ENCODE measurements at regions not wholly inside any gene's neighbourhood (a gene's known extent, or its start where the extent isn't known, plus 50 kb on each side); places are given as distances from the start of the nearest gene placed in this dataset.

DNA sequence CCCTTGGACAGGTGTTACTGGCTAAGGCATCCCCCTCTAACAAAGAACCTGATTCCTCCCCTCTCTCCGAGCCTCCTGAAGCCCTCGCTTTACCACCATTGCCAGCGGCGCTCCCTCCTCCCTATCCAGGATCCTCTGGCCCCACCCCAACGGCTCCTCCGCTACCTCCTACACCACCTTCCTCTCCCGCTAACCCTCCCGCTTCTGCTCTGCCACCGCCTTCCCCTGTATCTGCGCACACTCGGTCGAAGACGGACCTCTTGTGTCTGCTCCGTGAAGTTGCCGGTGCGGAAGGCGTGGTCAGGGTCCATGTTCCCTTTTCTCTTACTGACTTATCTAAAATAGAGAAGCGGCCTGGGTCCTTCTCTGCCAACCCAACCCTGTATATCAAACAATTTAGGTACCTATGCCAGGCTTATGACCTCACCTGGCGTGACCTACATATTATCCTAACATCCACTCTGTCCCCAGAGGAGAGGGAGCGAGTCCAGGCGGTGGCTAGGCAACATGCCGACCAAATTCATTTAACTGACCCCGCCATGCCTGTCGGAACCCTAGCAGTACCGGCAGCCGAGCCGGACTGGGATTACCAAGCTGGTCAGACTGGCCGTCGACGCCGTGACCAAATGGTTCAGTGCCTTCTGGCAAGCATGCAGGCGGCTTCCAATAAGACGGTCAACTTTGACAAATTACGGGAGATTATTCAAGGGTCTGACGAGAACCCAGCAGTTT lies 958.9 kb downstream of the RPA4 start:
- no peak overlapping the region for H3K4me3 ChIP-seq (ENCODE audit: low read depth, low read length)
- no peak for DNase-seq (ENCODE audit: low read depth)
- TF ChIP-seq, protein P1, sequence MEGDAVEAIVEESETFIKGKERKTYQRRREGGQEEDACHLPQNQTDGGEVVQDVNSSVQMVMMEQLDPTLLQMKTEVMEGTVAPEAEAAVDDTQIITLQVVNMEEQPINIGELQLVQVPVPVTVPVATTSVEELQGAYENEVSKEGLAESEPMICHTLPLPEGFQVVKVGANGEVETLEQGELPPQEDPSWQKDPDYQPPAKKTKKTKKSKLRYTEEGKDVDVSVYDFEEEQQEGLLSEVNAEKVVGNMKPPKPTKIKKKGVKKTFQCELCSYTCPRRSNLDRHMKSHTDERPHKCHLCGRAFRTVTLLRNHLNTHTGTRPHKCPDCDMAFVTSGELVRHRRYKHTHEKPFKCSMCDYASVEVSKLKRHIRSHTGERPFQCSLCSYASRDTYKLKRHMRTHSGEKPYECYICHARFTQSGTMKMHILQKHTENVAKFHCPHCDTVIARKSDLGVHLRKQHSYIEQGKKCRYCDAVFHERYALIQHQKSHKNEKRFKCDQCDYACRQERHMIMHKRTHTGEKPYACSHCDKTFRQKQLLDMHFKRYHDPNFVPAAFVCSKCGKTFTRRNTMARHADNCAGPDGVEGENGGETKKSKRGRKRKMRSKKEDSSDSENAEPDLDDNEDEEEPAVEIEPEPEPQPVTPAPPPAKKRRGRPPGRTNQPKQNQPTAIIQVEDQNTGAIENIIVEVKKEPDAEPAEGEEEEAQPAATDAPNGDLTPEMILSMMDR (IDR thresholded peaks at IDR 0.05; ENCODE audit: insufficient read depth, low read length), result no peak

DNA sequence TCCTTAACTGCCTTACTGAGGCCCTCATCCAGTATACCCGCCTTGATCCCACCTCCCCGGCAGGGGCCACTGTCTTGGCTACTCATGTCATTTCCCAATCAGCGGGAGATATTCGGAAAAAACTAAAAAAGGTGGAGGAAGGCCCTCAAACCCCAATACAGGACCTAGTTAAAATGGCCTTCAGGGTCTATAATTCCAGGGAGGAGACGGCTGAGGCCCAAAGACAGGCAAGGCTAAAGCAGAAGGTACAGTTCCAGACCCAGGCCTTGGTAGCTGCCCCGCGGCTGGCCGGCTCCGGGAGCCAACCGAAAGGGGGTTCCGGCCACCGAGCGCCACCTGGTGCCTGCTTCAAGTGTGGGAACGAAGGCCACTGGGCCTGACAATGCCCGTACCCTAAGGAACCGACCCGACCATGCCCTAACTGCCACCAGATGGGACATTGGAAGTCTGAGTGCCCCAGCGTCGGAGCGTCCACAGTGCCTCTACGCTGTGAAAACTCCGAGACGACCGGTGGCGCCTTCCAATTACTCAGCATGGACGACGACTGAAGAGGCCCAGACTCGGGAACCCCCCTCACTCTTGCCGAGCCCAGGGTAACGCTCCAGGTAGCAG lies 959.6 kb downstream of the RPA4 start:
- TF ChIP-seq, protein P1 (IDR thresholded peaks at IDR 0.05; ENCODE audit: insufficient read depth, low read length), result no peak
- no peak for DNase-seq (ENCODE audit: low read depth)
- no peak overlapping the region for H3K4me3 ChIP-seq (ENCODE audit: low read depth, low read length)

DNA sequence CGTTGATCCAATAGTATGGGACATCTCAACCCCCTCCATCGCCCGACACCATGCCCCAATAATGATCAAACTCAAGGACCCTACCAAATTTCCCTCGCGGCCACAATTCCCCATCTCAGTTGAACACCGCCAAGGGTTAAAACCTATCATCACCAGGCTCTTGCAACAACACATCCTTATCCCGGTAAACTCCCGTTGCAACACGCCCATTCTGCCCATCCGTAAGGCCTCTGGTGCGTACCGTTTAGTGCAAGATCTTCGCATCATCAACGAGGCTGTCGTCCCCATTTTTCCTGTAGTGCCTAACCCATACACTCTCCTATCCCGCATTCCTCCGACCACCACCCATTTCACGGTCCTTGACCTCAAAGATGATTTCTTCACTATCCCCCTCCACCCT lies 960.5 kb downstream of the RPA4 start:
- DNase-seq (ENCODE audit: low read depth), result no peak
- TF ChIP-seq, protein P1 (IDR thresholded peaks at IDR 0.05; ENCODE audit: insufficient read depth, low read length), result no peak
- H3K4me3 ChIP-seq (ENCODE audit: low read depth, low read length), result no peak overlapping the region

DNA sequence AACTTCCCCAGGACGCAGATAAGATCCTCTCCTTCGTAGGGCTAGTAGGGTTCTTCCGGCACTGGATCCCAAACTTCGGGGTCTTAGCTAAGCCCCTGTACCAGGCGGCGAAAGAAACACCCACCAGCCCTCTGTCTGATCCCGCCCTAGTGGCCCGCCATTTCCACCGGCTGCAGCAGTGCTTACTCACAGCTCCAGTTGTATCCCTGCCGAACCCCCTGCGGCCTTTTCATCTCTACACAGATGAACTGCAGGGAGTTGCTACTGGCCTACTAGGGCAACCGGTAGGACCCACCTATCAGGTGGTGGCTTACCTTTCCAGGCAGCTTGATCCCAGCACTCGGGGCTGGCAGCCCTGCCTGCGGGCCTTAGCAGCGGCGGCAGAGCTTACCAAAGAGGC lies 961.2 kb downstream of the RPA4 start:
- no peak overlapping the region for H3K4me3 ChIP-seq (ENCODE audit: low read depth, low read length)
- TF ChIP-seq, protein P1 (IDR thresholded peaks at IDR 0.05; ENCODE audit: insufficient read depth, low read length), result no peak
- DNase-seq (ENCODE audit: low read depth), result no peak

DNA sequence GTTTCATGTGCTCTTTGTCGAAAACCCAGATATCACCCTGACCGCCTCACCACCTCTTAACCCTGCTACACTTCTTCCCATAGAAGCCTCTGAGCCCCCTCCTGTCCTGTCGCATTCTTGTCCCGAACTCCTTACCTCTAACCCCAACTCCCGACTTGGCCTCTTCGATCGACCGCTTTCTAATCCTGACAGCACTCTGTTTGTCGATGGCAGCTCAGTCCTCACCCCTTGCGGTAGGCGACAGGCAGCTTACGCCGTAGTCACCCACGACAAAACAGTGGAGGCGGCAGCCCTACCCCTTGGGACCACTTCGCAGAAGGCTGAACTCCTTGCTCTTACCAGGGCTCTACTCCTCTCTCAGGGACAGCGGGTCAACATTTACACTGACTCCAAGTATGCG lies 961.7 kb downstream of the RPA4 start:
- TF ChIP-seq, protein P1 (IDR thresholded peaks at IDR 0.05; ENCODE audit: insufficient read depth, low read length), result no peak
- no peak overlapping the region for H3K4me3 ChIP-seq (ENCODE audit: low read depth, low read length)
- DNase-seq (ENCODE audit: low read depth), result no peak

DNA sequence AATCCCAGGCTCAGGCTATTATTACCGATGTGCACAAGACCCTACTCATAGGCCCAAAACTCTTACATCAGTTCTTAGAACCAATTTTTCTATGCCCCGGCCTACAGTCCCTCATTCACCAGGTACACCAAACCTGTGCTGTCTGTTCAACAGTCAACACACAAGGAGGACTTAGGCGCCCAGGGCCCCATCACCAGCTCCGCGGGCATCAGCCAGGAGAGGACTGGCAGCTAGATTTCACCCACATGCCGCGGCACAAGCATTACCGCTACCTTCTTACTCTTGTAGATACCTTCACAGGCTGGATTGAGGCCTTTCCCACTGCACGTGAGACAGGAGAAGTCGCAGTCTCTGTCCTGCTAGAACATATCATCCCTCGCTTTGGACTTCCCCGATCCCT lies 962.5 kb downstream of the RPA4 start:
- no peak for DNase-seq (ENCODE audit: low read depth)
- TF ChIP-seq, protein P1 (IDR thresholded peaks at IDR 0.05; ENCODE audit: insufficient read depth, low read length), result no peak

More for the DNA sequence above, 962.5 kb downstream of the RPA4 start:
- H3K4me3 ChIP-seq (ENCODE audit: low read depth, low read length), result no peak overlapping the region

All from fibroblast of the aortic adventitia (primary cell).